ENCODE measurements at regions not wholly inside any gene's neighbourhood (a gene's known extent, or its start where the extent isn't known, plus 50 kb on each side); places are given as distances from the start of the nearest gene placed in this dataset.
"Not testable (repeated sequence)": the region's sequence is repeated elsewhere in the genome, so short reads cannot be mapped to it uniquely, and the experiment has no call there.

DNA sequence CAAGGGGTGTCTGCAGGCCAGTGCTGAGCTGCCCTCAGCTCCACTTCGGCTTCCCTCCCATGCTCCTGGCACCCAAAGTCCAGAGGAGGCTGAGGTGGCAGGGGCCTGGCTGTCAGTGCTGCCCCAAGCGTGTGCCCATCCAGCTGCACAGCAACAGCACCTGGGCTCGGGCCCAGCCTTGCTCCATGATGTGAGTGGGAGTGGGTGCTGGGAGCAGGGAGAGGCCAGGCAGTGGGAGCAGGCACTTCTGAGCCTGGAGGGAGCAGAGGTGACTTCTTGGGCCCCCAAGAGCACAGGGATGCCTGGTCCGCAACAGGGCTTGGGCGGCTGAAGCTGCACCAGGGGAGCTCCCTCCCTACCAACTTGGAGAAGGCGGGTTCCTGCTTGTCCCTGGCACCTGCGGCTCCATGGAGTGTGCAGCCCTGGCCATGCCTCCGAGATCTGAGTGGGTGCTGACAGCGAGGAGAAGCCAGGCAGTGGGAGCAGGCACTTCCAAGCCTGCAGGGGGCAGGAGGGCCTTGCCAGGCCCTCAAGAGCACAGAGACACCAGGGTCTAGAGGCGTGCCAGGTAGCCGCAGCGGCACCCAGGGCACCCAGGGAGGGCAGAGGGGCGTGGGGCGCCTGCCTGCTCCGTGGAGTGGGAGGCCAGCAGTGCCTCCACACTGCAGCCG lies 366.7 kb upstream of the SGO1 start:
- no peak for DNase-seq (ENCODE audit: low read depth)

DNA sequence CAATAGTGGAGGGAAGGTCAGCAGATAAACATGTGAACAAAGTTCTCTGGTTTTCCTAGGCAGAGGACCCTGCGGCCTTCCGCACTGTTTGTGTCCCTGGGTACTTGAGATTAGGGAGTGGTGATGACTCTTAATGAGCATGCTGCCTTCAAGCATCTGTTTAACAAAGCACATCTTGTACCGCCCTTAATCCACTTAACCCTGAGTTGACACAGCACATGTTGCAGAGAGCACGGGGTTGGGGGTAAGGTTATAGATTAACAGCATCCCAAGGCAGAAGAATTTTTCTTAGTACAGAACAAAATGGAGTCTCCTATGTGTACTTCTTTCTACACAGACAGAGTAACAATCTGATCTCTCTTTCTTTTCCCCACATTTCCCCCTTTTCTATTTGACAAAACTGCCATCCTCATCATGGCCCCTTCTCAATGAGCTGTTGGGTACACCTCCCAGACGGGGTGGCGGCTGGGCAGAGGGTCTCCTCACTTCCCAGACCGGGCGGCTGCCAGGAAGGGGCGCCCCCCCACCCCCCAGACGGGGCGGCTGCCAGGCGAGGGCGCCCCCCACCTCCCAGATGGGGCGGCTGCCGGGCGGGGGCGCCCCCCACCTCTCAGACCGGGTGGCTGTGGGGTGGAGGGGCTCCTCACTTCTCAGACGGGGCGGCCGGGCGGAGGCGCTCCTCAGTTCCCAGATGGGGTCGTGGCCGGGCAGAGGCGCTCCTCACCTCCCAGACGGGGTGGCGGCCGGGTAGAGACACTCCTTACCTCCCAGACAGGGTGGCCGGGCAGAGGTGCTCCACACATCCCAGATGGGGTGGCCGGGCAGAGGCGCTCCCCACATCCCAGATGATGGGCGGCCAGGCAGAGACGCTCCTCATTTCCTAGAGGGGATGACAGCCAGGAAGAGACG lies 361.6 kb upstream of the SGO1 start:
- DNase-seq (ENCODE audit: low read depth): not testable (repeated sequence)

GRCh38 chr3:20546636-20547035 lies 360.6 kb upstream of the SGO1 start:
- DNase-seq (ENCODE audit: low read depth): peak; percentile 0

DNA sequence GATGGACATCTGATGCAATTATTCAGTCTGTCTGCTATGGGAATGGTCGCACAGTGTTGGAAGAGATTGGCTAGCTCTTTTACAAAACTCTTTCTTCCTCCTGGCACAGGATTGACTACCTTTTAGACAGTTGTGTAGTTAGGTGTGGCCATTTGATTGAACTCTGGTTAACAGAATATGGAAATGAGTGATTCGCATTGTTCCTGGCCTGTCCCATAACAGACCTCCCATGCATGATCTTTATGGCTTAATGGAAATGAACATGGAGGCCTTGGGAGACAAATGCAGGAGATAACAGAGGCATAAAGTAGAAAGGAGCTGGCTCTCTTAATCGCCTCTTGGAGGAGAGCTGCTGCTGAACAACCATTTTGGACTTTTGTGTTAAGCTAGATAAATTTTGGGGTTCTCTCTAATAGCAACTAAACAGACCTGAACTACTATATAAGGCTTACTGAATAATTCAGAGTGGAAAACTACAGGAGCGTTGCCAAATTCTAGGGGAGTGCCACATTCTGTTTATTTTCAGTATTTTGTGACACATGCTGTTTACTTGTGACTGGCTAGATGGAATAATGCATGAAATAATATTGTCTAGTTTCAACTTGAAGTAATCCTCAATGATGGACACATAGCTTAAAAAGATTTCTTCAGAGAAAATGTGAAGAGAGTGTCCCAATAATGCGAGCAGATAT lies 357.7 kb upstream of the SGO1 start:
- no peak for DNase-seq (ENCODE audit: low read depth)

GRCh38 chr3:20540066-20540465 lies 354.1 kb upstream of the SGO1 start:
- no peak for DNase-seq (ENCODE audit: low read depth)

DNA sequence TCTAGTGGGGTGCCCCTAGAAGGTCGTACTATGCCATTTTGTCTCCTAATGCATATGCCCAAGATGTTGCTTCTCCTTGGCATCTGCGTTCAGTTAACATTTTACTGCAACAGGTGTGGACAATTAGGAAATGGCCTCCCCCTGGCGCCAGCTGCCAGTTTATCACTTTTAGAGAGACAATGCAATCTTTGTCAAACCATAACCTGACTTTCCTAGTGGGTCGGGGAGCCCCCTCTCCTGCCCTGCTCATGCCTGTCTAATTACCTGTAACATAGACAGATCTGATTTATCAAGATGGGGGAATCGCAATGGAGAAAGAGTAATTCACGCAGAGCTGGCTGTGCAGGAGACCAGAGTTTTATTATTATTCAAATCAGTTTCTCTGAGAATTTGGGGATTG lies 353.7 kb upstream of the SGO1 start:
- DNase-seq (ENCODE audit: low read depth): no peak

GRCh38 chr3:20537234-20537633 lies 351.2 kb upstream of the SGO1 start:
- peak; percentile 14 for DNase-seq (ENCODE audit: low read depth)

DNA sequence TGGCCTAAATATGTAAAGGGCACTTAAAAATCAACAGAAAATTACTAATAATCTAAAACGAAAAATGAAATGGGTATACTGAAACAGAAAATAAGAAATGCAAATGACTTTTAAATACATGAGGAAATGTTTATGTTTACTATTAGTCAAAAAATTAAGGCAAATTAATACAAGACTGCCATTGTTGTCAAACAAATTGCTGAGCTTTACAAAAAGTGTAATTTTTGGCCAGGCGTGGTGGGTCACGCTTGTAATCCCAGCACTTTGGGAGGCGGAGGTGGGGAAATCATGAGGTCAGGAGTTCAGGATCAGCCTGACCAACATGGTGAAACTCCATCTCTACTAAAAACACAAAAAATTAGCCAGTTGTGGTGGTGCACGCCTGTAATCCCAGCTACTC lies 343.9 kb upstream of the SGO1 start:
- DNase-seq (ENCODE audit: low read depth): no peak

DNA sequence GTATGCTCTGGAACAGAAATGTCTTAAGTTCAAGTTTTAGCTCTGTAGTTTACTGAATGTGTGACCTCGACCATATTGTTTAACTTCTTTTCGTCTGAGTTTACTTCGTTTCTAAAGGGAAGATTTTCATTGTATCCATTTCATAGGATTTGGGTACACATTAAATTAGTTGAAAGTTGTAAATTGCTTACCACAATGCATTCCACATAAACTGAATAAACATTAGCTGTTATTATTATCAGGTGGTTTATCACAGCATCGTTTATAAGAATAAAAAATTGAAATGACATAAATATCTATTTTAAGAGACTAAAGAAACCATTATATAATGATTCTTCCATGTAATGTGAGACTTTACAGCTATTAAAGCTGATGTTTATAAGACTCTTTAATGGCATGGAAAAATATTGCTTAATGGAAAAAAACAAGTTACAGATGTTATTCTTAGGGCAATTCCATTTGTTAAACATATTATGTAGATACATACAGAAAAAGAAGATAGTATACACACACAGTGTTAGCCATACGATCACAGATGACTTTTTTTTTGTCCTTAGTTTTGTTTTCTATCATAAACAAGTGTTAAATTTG lies 342.3 kb upstream of the SGO1 start:
- no peak for DNase-seq (ENCODE audit: low read depth)

DNA sequence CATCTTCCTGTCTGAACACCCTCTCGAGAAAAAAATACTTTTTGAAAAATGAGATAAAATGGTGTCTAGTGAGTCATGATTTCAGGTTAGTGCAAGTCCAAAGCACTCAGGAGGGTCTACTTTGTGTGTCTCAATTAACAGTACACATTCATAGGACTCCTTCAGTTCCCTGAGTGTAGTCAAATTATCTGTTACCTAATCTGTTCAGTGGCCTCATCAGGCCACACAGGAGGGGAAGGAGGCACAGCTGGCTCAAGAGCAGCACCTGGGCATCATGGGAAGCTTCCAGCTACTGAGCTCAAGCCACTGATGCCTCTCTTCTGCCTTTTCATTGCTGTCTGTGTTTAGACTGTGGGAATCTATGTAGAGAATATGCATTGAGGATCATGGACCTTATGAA lies 341.4 kb upstream of the SGO1 start:
- no peak for DNase-seq (ENCODE audit: low read depth)

- DNase-seq (ENCODE audit: low read depth): no peak
Observed at GRCh38 chr3:20524328-20524727, 338.3 kb upstream of the SGO1 start.

- DNase-seq (ENCODE audit: low read depth): no peak
Observed at GRCh38 chr3:20523293-20523692, 337.3 kb upstream of the SGO1 start.

DNA sequence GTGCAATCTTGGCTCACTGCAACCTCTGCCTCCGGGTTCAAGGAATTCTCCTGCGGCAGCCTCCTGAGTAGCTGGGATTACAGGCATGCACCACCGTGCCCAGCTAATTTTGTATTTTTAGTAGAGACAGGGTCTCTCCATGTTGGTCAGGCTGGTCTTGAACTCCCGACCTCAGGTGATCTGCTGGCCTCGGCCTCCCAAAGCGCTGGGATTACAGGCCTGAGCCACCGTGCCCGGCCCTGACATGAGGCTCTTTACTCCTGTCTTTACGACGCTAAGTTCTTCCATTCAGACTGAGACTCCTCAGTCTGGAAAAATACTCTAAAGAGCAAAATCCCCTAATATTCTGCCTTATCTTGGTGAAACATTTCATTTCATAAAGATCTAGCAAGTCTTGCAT lies 331.3 kb upstream of the SGO1 start:
- DNase-seq (ENCODE audit: low read depth): not testable (repeated sequence)

- DNase-seq (ENCODE audit: low read depth): no peak
Observed at GRCh38 chr3:20516311-20516710, 330.3 kb upstream of the SGO1 start.

DNA sequence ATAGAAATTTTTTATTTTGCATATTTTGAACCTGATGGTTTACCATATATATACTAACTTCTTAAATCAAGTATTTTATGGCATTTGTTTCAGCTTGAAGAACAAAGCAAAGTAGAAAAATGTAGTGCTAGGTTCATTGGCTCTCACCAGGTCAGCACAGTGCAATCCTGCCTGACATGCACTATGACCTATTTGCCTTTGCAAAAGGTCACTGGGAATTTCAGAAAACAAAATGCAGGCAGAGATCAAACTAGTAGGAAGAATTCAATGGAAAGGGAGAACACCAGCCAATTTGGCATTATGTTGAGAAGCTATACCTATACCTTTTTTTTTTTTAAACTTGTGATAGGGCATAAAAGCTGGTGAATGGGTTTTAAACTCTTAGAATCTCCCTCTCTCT lies 329.8 kb upstream of the SGO1 start:
- DNase-seq (ENCODE audit: low read depth): no peak

GRCh38 chr3:20511863-20512505 lies 326.0 kb upstream of the SGO1 start:
- peak; percentile 56 for DNase-seq (ENCODE audit: low read depth)

- no peak for DNase-seq (ENCODE audit: low read depth)
Observed at GRCh38 chr3:20510396-20510795, 324.4 kb upstream of the SGO1 start.

DNA sequence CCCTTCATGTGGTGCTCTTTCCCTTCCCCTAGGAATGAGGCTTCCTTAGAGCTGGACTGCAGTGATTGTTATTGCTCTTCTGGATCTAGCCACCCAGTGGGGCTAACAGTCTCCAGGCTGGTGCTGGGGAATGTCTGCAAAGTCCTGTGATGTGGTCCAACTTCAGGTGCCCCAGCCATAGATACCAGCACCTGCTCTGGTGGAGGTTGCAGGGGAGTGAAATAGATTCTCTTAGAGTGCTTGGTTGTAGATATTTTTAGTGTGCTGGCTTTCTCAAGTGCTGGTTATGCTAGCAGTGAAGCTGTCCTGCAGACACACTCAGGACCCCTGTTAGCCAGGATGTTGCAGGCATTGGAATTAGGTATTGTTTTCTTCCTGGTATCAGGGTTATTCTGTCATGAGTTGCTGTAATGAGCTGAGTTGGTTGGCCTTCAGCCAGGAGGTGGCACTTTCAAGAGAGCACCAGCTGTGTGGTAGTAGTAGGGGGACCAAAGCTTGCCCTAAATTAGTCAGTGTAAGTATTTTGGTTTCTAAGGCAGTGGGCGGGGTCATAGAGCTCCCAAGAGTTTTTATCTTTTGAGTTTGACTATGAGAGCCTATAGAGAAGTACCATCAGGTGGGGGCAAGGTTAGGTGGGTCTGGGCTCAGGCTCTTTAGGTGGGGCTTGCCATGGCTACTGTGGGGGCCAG lies 317.5 kb upstream of the SGO1 start:
- no peak for DNase-seq (ENCODE audit: low read depth)

DNA sequence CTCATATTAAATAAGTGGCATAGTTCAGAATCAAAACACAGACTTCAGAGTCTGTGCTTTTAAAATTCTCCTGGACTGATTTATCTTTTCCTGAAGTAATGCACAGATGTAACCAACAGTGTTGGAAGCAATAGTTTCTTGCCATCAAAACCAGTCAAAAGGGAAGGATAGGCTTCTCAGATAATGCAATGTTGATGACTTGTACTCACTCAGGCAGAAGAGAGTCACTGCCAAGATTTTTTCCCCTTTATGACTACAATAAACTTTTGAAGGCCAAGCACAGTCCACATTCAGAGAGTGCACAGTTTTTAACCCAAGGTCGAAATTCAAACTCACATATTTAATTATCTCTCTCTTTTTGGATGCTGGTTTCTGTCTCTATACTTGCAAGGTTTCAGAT lies 305.0 kb upstream of the SGO1 start:
- no peak for DNase-seq (ENCODE audit: low read depth)

DNA sequence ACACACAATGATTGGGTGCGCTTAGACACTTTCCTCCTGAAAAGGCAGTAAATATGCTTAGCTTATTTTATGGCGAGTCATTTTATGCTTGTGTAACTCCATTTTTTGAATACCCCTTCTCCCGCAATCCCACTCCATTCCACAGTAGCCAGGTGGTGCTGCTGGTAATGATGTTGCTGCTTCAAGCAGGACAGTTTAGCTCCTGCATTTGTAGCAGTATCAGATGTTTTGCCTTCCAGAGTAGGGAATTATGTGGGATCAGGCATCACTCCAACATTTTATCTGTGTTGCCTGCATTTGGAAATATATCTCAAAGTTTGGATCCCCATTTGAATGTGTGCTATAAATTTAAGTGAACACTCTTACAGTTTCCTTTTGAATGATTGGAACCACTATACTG lies 302.1 kb upstream of the SGO1 start:
- no peak for DNase-seq (ENCODE audit: low read depth)

DNA sequence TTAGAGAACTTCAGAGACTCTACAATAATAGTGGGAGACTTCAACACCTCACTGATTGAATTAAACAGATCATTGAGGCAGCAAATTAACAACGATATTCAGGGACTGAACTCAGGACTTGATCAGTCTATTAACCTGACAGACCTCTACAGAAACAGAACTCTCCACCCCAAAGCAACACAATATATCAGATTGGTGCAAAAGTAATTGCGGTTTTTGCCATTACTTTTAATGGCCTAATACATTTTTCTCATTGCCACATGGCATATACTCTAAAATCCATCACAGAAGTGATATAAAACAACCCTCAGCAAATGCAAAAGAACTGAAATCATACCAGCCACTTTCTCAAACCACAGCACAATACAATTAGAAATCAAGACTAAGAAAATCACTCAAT lies 298.1 kb upstream of the SGO1 start:
- DNase-seq (ENCODE audit: low read depth): no peak
